Suppressor macrophage (primary cell): ENCODE measurements at regions not wholly inside any gene's neighbourhood (a gene's known extent, or its start where the extent isn't known, plus 50 kb on each side); places are given as distances from the start of the nearest gene placed in this dataset.

Source experiments
- DNase-seq, 4 experiments: peaks; one replicate each; pipeline ENCODE4 v3.0.0-alpha.2; 2020 to 2022

GRCh38 chr1:108050911-108051629 lies 86.1 kb upstream of the VAV3 start:
- DNase-seq, result peak in 2 of 4 experiments; percentile 43 to 56

DNA sequence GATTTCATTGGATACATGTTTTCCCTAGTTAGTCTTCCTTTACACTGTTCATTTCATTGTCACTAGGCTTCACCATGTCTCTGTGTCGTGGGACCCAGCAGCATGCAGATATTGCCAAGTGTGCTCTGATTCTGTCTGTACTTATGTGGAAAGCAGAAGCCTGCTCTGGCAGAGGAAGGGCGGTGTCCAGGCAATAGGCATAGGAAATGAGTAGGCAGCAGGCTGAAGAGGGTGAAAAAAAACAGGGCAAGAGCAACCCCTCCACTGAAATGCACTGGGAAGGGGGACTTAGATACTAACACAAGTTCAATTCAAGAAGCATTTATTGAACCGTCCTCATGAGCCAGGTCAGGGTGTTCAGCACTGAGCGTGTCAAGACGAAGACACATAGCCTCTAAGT lies 85.2 kb upstream of the VAV3 start:
- DNase-seq, result peak; percentile 64 to 89 (median 84)

DNA sequence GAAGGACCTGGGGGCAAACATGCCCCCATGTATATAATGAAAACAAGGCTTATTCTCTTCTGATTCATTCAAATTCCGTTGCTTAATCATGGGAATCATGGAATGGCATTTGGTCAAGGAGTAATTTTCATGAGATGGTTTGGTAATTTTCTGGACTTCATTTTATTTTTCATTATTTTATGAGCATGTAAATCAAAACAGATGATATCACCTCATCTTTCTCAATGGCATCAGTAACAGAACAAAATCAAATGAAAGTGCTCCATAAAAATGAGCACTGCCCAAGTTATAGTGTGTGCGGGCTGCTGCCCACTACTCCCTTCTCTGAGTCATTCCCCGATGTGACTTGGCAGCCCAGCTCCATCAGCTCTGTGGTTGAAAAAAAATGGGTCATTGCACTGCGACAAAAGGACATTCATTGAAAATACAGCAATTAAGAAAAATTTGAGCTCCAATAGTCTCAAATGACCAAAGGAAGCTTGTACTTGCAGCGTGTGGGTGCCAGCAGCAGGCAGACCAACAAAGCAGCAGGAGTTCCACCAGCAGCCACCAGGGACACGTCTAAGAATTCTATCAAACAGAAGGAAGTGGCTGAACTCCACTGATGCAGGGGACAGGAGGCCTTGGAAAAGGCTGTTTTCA lies 84.3 kb upstream of the VAV3 start:
- peak; percentile 71 to 87 (median 84) for DNase-seq

DNA sequence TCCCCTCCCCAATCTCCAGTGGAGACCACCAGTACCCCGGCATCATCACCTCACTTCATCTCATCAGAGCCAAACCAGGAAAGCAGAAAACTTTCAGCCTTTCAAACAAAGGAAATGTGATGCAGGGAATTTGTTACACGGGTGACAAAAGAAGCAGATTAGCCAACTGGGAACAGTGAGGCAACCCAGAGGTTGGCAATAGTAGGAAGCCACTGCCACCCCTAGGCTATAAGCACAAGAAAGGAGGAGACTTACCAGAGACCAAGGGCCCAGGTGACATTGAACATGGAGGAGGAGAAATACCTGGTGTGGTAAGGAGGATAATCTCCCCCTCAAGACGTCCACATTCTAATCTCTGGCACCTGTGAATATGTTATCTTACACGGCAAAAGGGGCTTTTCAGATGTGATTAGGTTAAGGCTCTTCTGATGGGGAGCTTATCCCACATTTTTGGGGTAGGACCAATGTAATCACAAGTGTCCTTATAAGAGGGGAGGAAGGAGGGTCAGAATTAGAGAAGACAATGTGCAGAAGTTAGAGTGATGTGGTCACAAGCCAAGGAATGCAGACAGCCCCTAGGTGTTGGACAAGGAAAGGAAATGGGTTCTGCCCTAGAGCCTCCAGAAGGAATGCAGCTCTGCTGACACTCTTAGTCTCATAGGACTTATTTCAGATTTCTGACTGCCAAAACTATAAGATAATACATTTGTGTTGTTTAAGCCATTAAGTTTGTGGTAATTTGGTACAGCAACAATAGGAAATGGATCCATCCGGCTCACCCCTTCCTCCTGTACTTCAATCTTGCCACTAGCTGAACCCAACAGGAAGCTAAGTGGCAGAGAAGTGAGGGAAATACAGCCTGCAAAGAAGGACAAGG lies 83.6 kb upstream of the VAV3 start:
- peak in 2 of 4 experiments; percentile 43 to 51 for DNase-seq

DNA sequence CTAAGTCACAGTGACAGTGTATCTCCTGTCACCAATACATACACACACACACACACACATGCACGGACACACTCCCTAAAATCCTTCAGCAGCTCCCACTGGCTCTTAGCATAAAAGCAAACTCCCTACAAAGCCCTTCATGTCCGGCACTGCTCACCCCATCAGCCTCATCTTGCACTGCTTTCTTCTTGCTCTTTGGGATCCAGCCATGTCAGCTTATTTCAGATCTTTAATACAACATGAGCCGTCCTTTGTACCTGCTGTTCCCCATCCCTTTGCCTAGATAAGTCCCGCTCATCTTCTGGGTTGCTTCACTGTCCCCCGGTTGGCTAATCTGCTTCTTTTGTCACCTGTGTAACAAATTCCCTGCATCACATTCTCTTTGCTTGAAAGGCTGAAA lies 82.1 kb upstream of the VAV3 start:
- DNase-seq, result no peak

DNA sequence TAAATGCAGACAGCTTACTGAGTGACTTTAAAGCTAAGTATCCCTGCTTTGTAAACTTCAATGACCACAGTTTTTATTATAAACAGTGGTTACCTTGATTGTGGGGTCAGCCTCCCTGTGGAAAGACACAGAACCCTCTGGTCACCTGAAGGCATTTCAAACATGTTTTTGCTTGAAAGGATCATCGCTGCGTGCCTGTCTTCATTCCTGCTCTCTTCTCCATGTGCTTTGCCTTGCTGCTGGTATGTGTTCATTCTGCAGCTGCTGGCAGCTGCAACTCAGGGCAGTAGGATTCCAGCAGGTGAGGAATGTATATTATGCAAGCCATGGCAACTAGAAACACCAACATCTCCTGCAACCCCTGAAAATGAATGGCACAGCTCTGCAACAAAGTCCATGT lies 81.0 kb upstream of the VAV3 start:
- no peak for DNase-seq

GRCh38 chr1:108045460-108045859 lies 80.5 kb upstream of the VAV3 start:
- no peak for DNase-seq

- DNase-seq, result no peak
Measured at GRCh38 chr1:108044318-108044717, 79.3 kb upstream of the VAV3 start.

DNA sequence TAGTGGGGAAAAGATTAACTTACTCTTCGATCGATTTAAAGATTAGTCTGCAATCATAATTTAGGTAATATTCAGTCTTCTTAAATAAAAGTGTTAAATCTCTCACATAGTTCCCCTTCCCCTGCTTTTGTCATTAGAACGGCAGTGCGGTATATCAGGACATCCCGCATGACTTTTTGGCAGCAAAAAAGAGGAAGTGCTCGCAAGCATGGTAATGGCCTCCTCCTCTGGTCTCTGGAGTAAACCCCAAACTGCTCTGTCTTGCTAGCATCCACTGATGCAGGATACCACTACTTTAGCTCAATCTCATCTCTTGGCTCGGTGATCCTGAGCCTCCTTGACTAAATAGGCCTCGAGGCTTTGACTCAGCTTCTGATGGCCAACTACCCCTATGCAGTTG lies 78.7 kb upstream of the VAV3 start:
- peak; percentile 66 to 83 (median 78) for DNase-seq

DNA sequence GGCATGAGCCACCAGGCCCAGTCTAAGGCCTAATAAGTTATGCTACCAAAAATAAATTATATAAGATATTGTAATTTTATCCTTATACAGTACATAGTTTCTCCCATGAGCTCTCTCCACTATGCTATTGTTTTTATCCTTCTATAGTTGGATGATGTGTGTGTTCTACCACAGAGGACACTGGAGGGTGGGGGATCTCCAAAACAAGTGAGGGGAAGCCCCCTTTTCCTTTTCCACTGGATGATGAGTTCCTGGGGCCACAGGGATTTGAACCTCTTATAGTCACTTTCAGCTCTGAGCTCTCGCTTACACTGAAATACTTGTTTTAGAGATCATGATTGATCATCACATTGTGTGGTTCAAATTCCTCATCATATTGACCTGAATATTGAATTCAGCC lies 77.6 kb upstream of the VAV3 start:
- no peak for DNase-seq

GRCh38 chr1:108041360-108042142 lies 76.6 kb upstream of the VAV3 start:
- peak; percentile 33 to 78 (median 66) for DNase-seq

- peak; percentile 66 to 89 (median 79) for DNase-seq
Measured at GRCh38 chr1:108038653-108039236, 73.8 kb upstream of the VAV3 start.

GRCh38 chr1:108036796-108037562 lies 72.0 kb upstream of the VAV3 start:
- no peak for DNase-seq

DNA sequence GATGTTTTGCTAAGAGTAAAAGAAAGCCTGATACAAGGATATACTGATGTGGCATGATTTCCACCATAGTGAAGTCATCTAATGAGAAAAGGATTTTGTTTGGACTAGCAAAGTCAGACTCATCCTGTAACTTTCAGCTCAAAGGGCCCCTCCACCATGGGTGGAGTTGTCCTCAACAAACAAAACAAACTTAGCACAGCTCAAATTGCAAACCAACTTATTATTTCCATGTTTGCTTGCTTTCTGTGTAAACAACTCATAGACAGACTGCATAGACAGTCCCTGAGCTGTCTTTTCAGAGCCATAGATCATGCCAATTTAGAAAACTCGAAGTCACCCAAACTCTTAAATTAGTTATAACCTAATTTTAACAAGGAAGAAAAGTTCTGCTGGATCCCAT lies 69.4 kb upstream of the VAV3 start:
- no peak for DNase-seq

- DNase-seq, result no peak
Measured at GRCh38 chr1:108033550-108033951, 68.6 kb upstream of the VAV3 start.

GRCh38 chr1:108028841-108029388 lies 63.9 kb upstream of the VAV3 start:
- DNase-seq, result peak; percentile 49 to 74 (median 70)

DNA sequence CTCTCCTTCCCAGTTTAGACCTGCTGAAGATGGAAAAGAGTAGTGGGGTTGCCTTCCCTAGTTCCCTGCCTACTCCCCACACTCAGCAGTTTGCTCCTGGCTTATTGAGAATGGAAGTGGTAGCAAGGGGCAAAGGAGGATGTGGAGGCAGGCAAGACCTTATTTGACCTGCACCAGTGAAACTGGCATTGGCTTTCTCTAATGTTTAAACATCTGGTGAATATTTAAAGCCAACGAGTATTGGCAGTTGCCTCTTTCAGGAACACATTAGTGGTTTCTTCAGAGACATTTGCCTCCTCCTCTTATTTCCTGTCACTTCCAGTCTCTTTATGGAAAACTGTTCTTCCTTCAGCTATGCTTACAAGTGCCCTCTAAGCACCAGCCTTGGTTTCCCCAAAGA lies 62.4 kb upstream of the VAV3 start:
- DNase-seq, result peak in 1 of 4 experiments; percentile 10

DNA sequence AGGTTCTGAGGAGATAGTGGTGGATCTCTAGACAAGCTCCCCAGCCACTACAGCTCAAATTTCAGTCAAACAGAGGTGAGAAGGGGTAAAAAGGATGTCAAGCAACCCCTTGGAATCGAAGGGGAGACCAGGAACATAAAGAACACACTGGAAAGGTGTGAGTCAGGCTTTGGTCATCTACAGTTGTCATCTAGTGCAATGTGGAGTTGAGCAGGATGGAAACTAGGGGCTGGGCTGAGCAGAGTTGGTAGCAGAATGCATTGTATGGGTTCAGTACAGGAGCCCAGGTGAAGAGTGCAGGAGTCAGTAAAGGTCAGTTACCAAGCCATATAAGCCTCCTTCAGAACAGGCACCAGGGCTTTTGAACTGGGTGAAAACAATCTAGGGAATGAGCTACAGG lies 52.7 kb upstream of the VAV3 start:
- DNase-seq, result no peak

DNA sequence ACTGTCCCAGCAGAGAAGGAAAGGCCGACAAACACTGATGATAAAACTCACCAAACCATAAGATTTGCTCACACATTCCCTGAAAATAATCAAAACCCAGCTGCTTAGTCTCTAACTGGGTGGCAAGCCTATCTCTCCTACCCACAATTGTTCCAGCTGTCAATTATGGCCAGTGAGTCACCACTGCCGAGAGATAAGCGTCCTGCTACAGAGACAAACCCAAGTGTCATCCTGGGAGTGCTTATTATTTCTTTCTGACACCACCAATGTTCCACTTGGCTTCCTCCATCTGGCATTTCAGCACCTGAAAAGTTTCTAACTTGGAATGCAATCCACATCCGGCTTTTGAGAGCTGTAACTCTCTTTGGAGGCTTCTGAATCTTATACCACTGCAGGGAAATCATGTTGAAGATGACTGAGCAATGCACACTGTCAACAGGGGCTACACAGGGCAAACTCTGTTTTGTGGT lies 51.5 kb upstream of the VAV3 start:
- DNase-seq, result peak in 1 of 4 experiments; percentile 7
